ENCODE measurements at regions not wholly inside any gene's neighbourhood (a gene's known extent, or its start where the extent isn't known, plus 50 kb on each side); places are given as distances from the start of the nearest gene placed in this dataset.

- TF ChIP-seq ZBTB33 (CRISPR knock-in tag; IDR thresholded peaks at IDR 0.05) (no peak), HOXA7 (CRISPR knock-in tag; IDR thresholded peaks at IDR 0.05) (no peak), BRCA1 (CRISPR knock-in tag; IDR thresholded peaks at IDR 0.05) (no peak), HMG20A (CRISPR knock-in tag; IDR thresholded peaks at IDR 0.05; ENCODE audit: borderline replicate concordance) (no peak), ATF3 (CRISPR knock-in tag; IDR thresholded peaks at IDR 0.05) (no peak), NFE2 (CRISPR knock-in tag; IDR thresholded peaks at IDR 0.05) (no peak), RAD21 (CRISPR knock-in tag; IDR thresholded peaks at IDR 0.05) (no peak), ZNF335 (CRISPR knock-in tag; IDR thresholded peaks at IDR 0.05) (no peak), NFATC3 (CRISPR knock-in tag; IDR thresholded peaks at IDR 0.05) (no peak), CTCF (CRISPR knock-in tag; IDR thresholded peaks at IDR 0.05) (no peak), ZNF768 (CRISPR knock-in tag; IDR thresholded peaks at IDR 0.05) (no peak), PPARG (CRISPR knock-in tag; conservative IDR thresholded peaks at IDR 0.05) (no peak), NPAS2 (CRISPR knock-in tag; IDR thresholded peaks at IDR 0.05; ENCODE audit: borderline replicate concordance) (no peak), NR1H2 (CRISPR knock-in tag; IDR thresholded peaks at IDR 0.05; ENCODE audit: borderline replicate concordance, low read depth) (no peak)
Observed at GRCh38 chr10:64574371-64574770, 1053.2 kb downstream of the REEP3 start.

Measured in HepG2 (cell line).